ENCODE measurements at regions not wholly inside any gene's neighbourhood (a gene's known extent, or its start where the extent isn't known, plus 50 kb on each side); places are given as distances from the start of the nearest gene placed in this dataset.

- DNase-seq = no peak
Observed at GRCh38 chr2:146927080-146927711, 917.6 kb upstream of the ACVR2A start.

- no peak for DNase-seq
Observed at GRCh38 chr2:146918280-146918679, 926.5 kb upstream of the ACVR2A start.

GRCh38 chr2:146917431-146918042 lies 927.3 kb upstream of the ACVR2A start:
- DNase-seq = no peak

GRCh38 chr2:146916914-146917313 lies 927.9 kb upstream of the ACVR2A start:
- DNase-seq = no peak

- no peak for DNase-seq
Observed at GRCh38 chr2:146913476-146913875, 931.4 kb upstream of the ACVR2A start.

- DNase-seq = no peak
Observed at GRCh38 chr2:146912536-146912935, 932.3 kb upstream of the ACVR2A start.

GRCh38 chr2:146908776-146909175 lies 936.1 kb upstream of the ACVR2A start:
- no peak for DNase-seq

- DNase-seq = no peak
Observed at GRCh38 chr2:146898083-146898482, 946.7 kb upstream of the ACVR2A start.

GRCh38 chr2:146894514-146894913 lies 950.3 kb upstream of the ACVR2A start:
- no peak for DNase-seq

GRCh38 chr2:146893500-146894041 lies 951.3 kb upstream of the ACVR2A start:
- no peak for DNase-seq

- DNase-seq = no peak
Observed at GRCh38 chr2:146890491-146890890, 954.3 kb upstream of the ACVR2A start.

GRCh38 chr2:146879882-146880281 lies 964.9 kb upstream of the ACVR2A start:
- DNase-seq = no peak

GRCh38 chr2:146874260-146874658 lies 970.6 kb upstream of the ACVR2A start:
- DNase-seq = no peak

- no peak for DNase-seq
Observed at GRCh38 chr2:146873646-146874259, 971.1 kb upstream of the ACVR2A start.

GRCh38 chr2:146873056-146873455 lies 971.8 kb upstream of the ACVR2A start:
- no peak for DNase-seq

GRCh38 chr2:146870691-146871090 lies 974.1 kb upstream of the ACVR2A start:
- no peak for DNase-seq

GRCh38 chr2:146869328-146869727 lies 975.5 kb upstream of the ACVR2A start:
- DNase-seq = no peak

GRCh38 chr2:146868051-146868450 lies 976.8 kb upstream of the ACVR2A start:
- DNase-seq = no peak

- no peak for DNase-seq
Observed at GRCh38 chr2:146867477-146867986, 977.3 kb upstream of the ACVR2A start.

- no peak for DNase-seq
Observed at GRCh38 chr2:146853741-146854444, 990.9 kb upstream of the ACVR2A start.

- no peak for DNase-seq
Observed at GRCh38 chr2:146852661-146853060, 992.2 kb upstream of the ACVR2A start.

- DNase-seq = no peak
Observed at GRCh38 chr2:146850746-146851145, 994.1 kb upstream of the ACVR2A start.

GRCh38 chr2:146847846-146848245 lies 997.0 kb upstream of the ACVR2A start:
- DNase-seq = no peak
